Muscle of leg (tissue), 3 donors: ENCODE measurements at regions not wholly inside any gene's neighbourhood (a gene's known extent, or its start where the extent isn't known, plus 50 kb on each side); places are given as distances from the start of the nearest gene placed in this dataset.
"Not testable (repeated sequence)": the region's sequence is repeated elsewhere in the genome, so short reads cannot be mapped to it uniquely, and the experiment has no call there.

Experiments
- DNase-seq: peaks from one replicate; pipeline ENCODE4 v3.0.0; 2013
- H3K27ac ChIP-seq: one replicate; pipeline ENCODE4 v1.5.1; 2013; ENCODE audit warnings: mild to moderate bottlenecking, low read length, control low read depth
- H3K27me3 ChIP-seq: one replicate; pipeline ENCODE4 v1.6.1; 2013; ENCODE audit warnings: low read length; ENCODE audit not compliant: control insufficient read depth, insufficient read depth
- H3K36me3 ChIP-seq: one replicate; pipeline ENCODE4 v1.6.1; 2013; ENCODE audit warnings: low read length; ENCODE audit not compliant: control insufficient read depth, insufficient read depth
- H3K4me1 ChIP-seq: one replicate; pipeline ENCODE4 v1.6.1; 2013; ENCODE audit warnings: low read length; ENCODE audit not compliant: control insufficient read depth, insufficient read depth
- H3K4me3 ChIP-seq: one replicate; pipeline ENCODE4 v1.5.1; 2013; ENCODE audit warnings: low read length, control low read depth
- H3K9me3 ChIP-seq: replicated peaks from 2 replicates; pipeline ENCODE4 v1.6.1; 2013; ENCODE audit warnings: low read depth, low read length; ENCODE audit not compliant: control insufficient read depth
- WGBS: methylation state at CpG from one replicate; pipeline ENCODE4 v1.1.5; 2013; ENCODE audit warnings: missing lambda C conversion rate; ENCODE audit not compliant: insufficient coverage; 5-methylcytosine and 5-hydroxymethylcytosine counted together

GRCh38 chr3:171526869-171527268 lies 66.7 kb upstream of the TNIK start:
- Histone ChIP-seq H3K9me3 (no peaks in the 10 kb centered on the region), H3K4me1 (no peaks in the 10 kb centered on the region), H3K4me3 (no peak overlapping the region), H3K27me3 (no peaks in the 10 kb centered on the region), H3K27ac (no peak overlapping the region), H3K36me3 (no peaks in the 10 kb centered on the region)
- no peak for DNase-seq
- no CpG with 5 or more reads among the region's 1 CpG for WGBS

DNA sequence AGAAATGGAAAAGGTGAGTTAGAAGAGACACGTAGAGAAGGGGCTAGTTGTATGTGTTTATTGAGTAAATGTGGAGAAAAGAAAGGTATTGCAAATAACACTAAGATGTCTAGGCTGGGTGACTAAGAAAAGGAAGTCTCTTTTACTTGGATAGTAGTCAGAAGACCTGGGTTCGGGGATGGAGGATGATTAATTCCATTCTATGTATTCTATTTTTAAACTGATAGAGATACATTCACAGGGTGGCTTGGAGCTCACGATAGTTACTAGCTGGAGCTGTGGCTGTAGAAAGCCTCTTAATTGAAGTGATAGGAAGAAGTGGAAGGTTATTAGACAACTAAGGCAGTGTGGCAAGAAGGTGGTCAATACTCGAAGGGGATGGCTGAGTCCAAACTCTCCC lies 65.9 kb upstream of the TNIK start:
- Histone ChIP-seq H3K4me3 (no peak overlapping the region), H3K27me3 (no peaks in the 10 kb centered on the region), H3K4me1 (no peaks in the 10 kb centered on the region), H3K27ac (no peak overlapping the region), H3K36me3 (no peaks in the 10 kb centered on the region), H3K9me3 (no peaks in the 10 kb centered on the region)
- no peak for DNase-seq
- WGBS, result 88% methylated on average over 1 of the region's 4 CpGs

DNA sequence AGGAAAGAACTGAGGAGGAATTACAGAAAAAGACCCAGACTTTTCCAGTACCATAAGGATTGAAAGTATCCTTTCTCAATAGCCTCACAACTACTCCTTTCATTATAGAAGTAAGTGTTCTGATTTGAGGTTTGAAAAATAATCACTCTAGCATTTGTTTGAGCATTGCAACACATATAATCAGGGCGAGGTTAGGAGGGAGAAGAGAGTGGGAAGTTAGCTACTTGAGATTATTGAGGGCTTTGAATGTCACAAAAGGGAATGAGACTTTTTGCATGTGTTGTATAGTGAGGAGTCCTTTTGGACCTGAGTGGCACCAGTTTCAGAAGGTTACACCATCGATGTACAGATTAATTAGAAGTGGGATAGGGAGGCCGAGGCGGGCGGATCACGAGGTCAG lies 65.2 kb upstream of the TNIK start:
- no peak overlapping the region for H3K27ac ChIP-seq
- no peak overlapping the region for H3K4me3 ChIP-seq

GRCh38 chr3:171524921-171525310 lies 64.7 kb upstream of the TNIK start:
- H3K9me3 ChIP-seq, result no peaks in the 10 kb centered on the region
- H3K36me3 ChIP-seq, result no peaks in the 10 kb centered on the region
- no peak for DNase-seq
- H3K4me1 ChIP-seq, result no peaks in the 10 kb centered on the region
- H3K27me3 ChIP-seq, result no peaks in the 10 kb centered on the region
- 96% methylated on average over 4 of the region's 4 CpGs for WGBS
- H3K4me3 ChIP-seq, result no peak overlapping the region
- H3K27ac ChIP-seq, result no peak overlapping the region

More for the DNA sequence above, 65.2 kb upstream of the TNIK start:
- Histone ChIP-seq H3K27me3 (no peaks in the 10 kb centered on the region), H3K4me1 (no peaks in the 10 kb centered on the region), H3K36me3 (no peaks in the 10 kb centered on the region), H3K9me3 (no peaks in the 10 kb centered on the region)
- DNase-seq, result no peak
- WGBS, result 94% methylated on average over 3 of the region's 6 CpGs

- Histone ChIP-seq H3K4me1 (no peaks in the 10 kb centered on the region), H3K9me3 (no peaks in the 10 kb centered on the region), H3K36me3 (no peaks in the 10 kb centered on the region), H3K27ac (no peak overlapping the region), H3K27me3 (no peaks in the 10 kb centered on the region), H3K4me3 (no peak overlapping the region)
- no peak for DNase-seq
- WGBS, result 75% methylated on average over 1 of the region's 4 CpGs
Observed at GRCh38 chr3:171522651-171523050, 62.4 kb upstream of the TNIK start.

- H3K4me3 ChIP-seq, H3K9me3 ChIP-seq, DNase-seq, H3K27ac ChIP-seq, H3K27me3 ChIP-seq, H3K4me1 ChIP-seq, H3K36me3 ChIP-seq: not testable (repeated sequence)
- no CpG with 5 or more reads among the region's 2 CpGs for WGBS
Observed at GRCh38 chr3:171519423-171519822, 59.2 kb upstream of the TNIK start.

GRCh38 chr3:171516765-171517164 lies 56.6 kb upstream of the TNIK start:
- no peak for DNase-seq
- H3K27me3 ChIP-seq, result no peaks in the 10 kb centered on the region
- H3K9me3 ChIP-seq, result no peaks in the 10 kb centered on the region
- no peak overlapping the region for H3K4me3 ChIP-seq
- no peaks in the 10 kb centered on the region for H3K36me3 ChIP-seq
- no peak overlapping the region for H3K27ac ChIP-seq
- H3K4me1 ChIP-seq, result no peaks in the 10 kb centered on the region
- no CpG with 5 or more reads among the region's 2 CpGs for WGBS

DNA sequence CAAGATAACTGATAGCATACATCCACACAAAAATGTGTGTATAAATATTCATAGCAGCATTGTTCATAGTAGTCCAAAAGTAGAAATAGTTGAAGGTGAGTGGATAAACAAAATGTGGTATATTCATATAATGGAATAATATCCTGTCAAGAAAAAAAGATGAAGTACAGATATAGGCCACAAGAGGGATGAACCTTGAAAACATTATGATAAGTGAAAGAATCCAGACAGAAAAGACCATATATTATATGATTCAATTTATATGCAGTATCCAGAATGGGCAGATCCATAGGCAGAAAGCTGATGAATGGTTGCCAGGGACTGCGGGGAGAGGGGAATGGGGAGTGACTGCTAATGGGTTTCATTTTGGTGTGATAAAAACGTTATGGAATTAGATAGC lies 54.3 kb upstream of the TNIK start:
- no CpG with 5 or more reads among the region's 2 CpGs for WGBS
- DNase-seq, result no peak
- H3K27me3 ChIP-seq, result no peaks in the 10 kb centered on the region
- H3K4me1 ChIP-seq, result no peaks in the 10 kb centered on the region
- no peaks in the 10 kb centered on the region for H3K36me3 ChIP-seq
- no peak overlapping the region for H3K4me3 ChIP-seq
- no peak overlapping the region for H3K27ac ChIP-seq
- H3K9me3 ChIP-seq, result no peaks in the 10 kb centered on the region

GRCh38 chr3:171511450-171511849 lies 51.2 kb upstream of the TNIK start:
- Histone ChIP-seq H3K9me3 (no peaks in the 10 kb centered on the region), H3K4me3 (no peak overlapping the region)
- 64% methylated on average over 1 of the region's 2 CpGs for WGBS

More at GRCh38 chr3:171511450-171511849, 51.2 kb upstream of the TNIK start:
- H3K27me3 ChIP-seq, result no peaks in the 10 kb centered on the region
- H3K27ac ChIP-seq, result no peak overlapping the region
- H3K4me1 ChIP-seq, result peaks cover 6% of the 10 kb centered on the region
- no peaks in the 10 kb centered on the region for H3K36me3 ChIP-seq
- no peak for DNase-seq
